Endothelial cell of umbilical vein (primary cell): ENCODE measurements at regions not wholly inside any gene's neighbourhood (a gene's known extent, or its start where the extent isn't known, plus 50 kb on each side); places are given as distances from the start of the nearest gene placed in this dataset.

ENCODE experiments used
- BruUV-seq: library from RNA; stranded (reverse); fragments of 400-500 nt; replicated peaks from 2 replicates; lab custom pipeline; 2021; lab: Mats Ljungman, UMichigan
- CTCF ChIA-PET: fragments of 300-600, 350-600 bp; sonication (Branson Sonifier 250); formaldehyde crosslinking; loops from one replicate; lab custom pipeline; 2021; ENCODE audit warnings: antibody characterized with exemption, inconsistent platforms; lab: Charles Lee
- POLR2A ChIA-PET: fragments of 300-600, 350-600 bp; sonication (Branson Sonifier 250); formaldehyde crosslinking; loops from one replicate; lab custom pipeline; 2021; ENCODE audit warnings: antibody characterized with exemption, inconsistent platforms; lab: Charles Lee
- DNase-seq: peaks from one replicate; pipeline ENCODE4 v3.0.0-alpha.2; 2011; ENCODE audit warnings: low read depth, low spot score
- FAIRE-seq: peaks from 2 replicates; lab custom pipeline; 2011; peaks lifted over from hg19 to GRCh38; lab: Jason Lieb, UNC
- H2AFZ ChIP-seq: 2 replicates; pipeline ENCODE4 v1.6.0; 2012; ENCODE audit warnings: low read depth, low read length, control low read depth, inconsistent platforms
- H3K27ac ChIP-seq: 2 replicates; pipeline ENCODE4 v1.5.1; 2011; ENCODE audit warnings: low read depth, mild to moderate bottlenecking, control low read depth, low read length, moderate library complexity; ENCODE audit not compliant: insufficient read depth
- H3K27me3 ChIP-seq, 2 experiments: 2 replicates each; pipeline versions ENCODE4 v1.6.0 to v1.6.1; 2011; ENCODE audit warnings: low read length in 2 of 2, mixed read lengths in 1 of 2; ENCODE audit not compliant: control insufficient read depth in 2 of 2, insufficient read depth in 2 of 2
- H3K36me3 ChIP-seq, 2 experiments: 2 replicates in 1 of 2; 3 replicates in 1 of 2; pipeline ENCODE4 v1.5.1; 2011; ENCODE audit warnings: low read length in 2 of 2, mild to moderate bottlenecking in 1 of 2, moderate library complexity in 1 of 2; ENCODE audit not compliant: control insufficient read depth in 2 of 2, insufficient read depth in 2 of 2; ENCODE audit errors: extremely low read depth in 1 of 2
- H3K4me1 ChIP-seq: 3 replicates; pipeline ENCODE4 v1.5.1; 2011; ENCODE audit warnings: mild to moderate bottlenecking, low read length; ENCODE audit not compliant: control insufficient read depth, insufficient read depth; ENCODE audit errors: extremely low read depth
- H3K4me2 ChIP-seq: 2 replicates; pipeline ENCODE4 v1.6.1; 2011; ENCODE audit warnings: low read length, control low read depth, mixed read lengths; ENCODE audit not compliant: insufficient read depth
- H3K4me3 ChIP-seq, 3 experiments: fragments of 200-600 bp in 1 of 3; sonication (generic), shearing (Covaris generic) in 1 of 3; replicated peaks in 1 of 3; 2 replicates each; pipeline ENCODE4 v1.5.1; 2011 to 2016; ENCODE audit warnings: control low read depth in 3 of 3, low read length in 3 of 3, mild to moderate bottlenecking in 2 of 3, inconsistent platforms in 1 of 3, low read depth in 1 of 3, moderate library complexity in 1 of 3; ENCODE audit not compliant: insufficient read depth in 1 of 3
- H3K79me2 ChIP-seq: 2 replicates; pipeline ENCODE4 v1.6.0; 2012; ENCODE audit warnings: low read length, inconsistent platforms; ENCODE audit not compliant: control insufficient read depth, insufficient read depth
- H3K9ac ChIP-seq: replicated peaks from 2 replicates; pipeline ENCODE3; 2011; ENCODE audit warnings: low read length, control low read depth; ENCODE audit not compliant: insufficient read depth; ENCODE audit errors: extremely low read depth
- H3K9me1 ChIP-seq: replicated peaks from 3 replicates; pipeline ENCODE4 v1.6.0; 2011; ENCODE audit warnings: mild to moderate bottlenecking, low read length; ENCODE audit not compliant: control insufficient read depth, insufficient read depth; ENCODE audit errors: extremely low read depth
- H3K9me3 ChIP-seq: replicated peaks from 2 replicates; pipeline ENCODE4 v1.5.1; 2012; ENCODE audit warnings: low read length, inconsistent platforms; ENCODE audit not compliant: control insufficient read depth, insufficient read depth
- H4K20me1 ChIP-seq: replicated peaks from 2 replicates; pipeline ENCODE3; 2011; ENCODE audit warnings: mild to moderate bottlenecking, low read length; ENCODE audit not compliant: control insufficient read depth, insufficient read depth; ENCODE audit errors: extremely low read depth
- FOS ChIP-seq: IDR thresholded peaks from 2 replicates; pipeline ENCODE4 v1.6.1; 2011; ENCODE audit warnings: mild to moderate bottlenecking, low read length, moderate library complexity, borderline replicate concordance; ENCODE audit not compliant: insufficient read depth
- GATA2 ChIP-seq: IDR thresholded peaks from 2 replicates; pipeline ENCODE4 v1.7.0; 2011; ENCODE audit warnings: low read depth, mild to moderate bottlenecking, moderate library complexity, mixed read lengths, low read length; ENCODE audit not compliant: insufficient read length, insufficient read depth
- JUN ChIP-seq: IDR thresholded peaks from 2 replicates; pipeline ENCODE4 v1.6.1; 2011; ENCODE audit warnings: borderline replicate concordance, low read depth; ENCODE audit not compliant: insufficient read length, insufficient read depth
- MAX ChIP-seq: IDR thresholded peaks from 2 replicates; pipeline ENCODE4 v1.6.1; 2011; ENCODE audit not compliant: insufficient read depth, insufficient read length
- MYC ChIP-seq: IDR thresholded peaks from one replicate; pipeline ENCODE4 v1.6.1; 2011; ENCODE audit warnings: mild to moderate bottlenecking, low read depth, low read length
- POLR2A ChIP-seq: IDR thresholded peaks from 2 replicates; pipeline ENCODE4 v1.6.1; 2012; ENCODE audit warnings: low read depth, mild to moderate bottlenecking, control low read depth, low read length
- POLR2AphosphoS5 ChIP-seq: IDR thresholded peaks from 2 replicates; pipeline ENCODE4 v1.6.1; 2012; ENCODE audit warnings: low read depth, mild to moderate bottlenecking, control low read depth, low read length, moderate library complexity; ENCODE audit not compliant: insufficient read depth
- dilution Hi-C: fragments of 300-500 bp; cut with MboI; formaldehyde crosslinking; loops from one replicate; pipeline ENCODE4 v1.15.0; 2019; ENCODE audit warnings: low sequenced_read_pairs; ENCODE audit not compliant: extremely low pct_ligation_motif_present
- intact Hi-C: fragments of 100-400 bp; cut with micrococcal nuclease; formaldehyde crosslinking; loops from one replicate; pipeline ENCODE4 v1.10.0; 2022
- TF ChIP-seq, protein P1 (sequence below), 2 donors: IDR thresholded peaks; 1 replicate in 1 of 2; 2 replicates in 1 of 2; pipeline ENCODE4 v1.5.1; 2011; ENCODE audit warnings: low read length in 2 of 2, mild to moderate bottlenecking in 2 of 2, moderate library complexity in 2 of 2, control low read depth in 1 of 2, inconsistent platforms in 1 of 2, low read depth in 1 of 2; ENCODE audit not compliant: insufficient read depth in 1 of 2; ENCODE audit errors: extremely low read depth in 1 of 2

DNA sequence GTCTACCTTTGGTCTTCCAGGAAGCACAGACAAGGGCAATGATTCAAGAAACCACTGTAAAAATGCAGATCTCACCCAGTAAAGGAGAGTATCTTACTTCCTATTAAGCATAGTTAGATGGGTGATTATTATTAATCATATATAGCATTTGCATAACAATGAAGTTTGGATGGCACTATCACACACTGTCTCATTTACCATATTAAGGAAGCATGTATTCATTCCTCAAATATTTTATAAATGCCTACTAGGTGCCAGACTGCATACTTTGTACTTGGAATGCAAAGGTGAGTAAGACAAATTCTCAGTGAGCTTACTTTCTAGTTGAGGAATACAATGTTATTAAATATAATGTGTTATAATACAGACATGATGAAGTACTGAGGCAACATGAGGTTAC, 53.9 kb upstream of the SKAP2 start:
- DNase-seq (no peak), FAIRE-seq (no peak)
- H3K27me3 ChIP-seq = no peaks in the 10 kb centered on the region
- CTCF ChIA-PET = no interaction called here
- no peak for TF ChIP-seq POLR2A
- TF ChIP-seq FOS = no peak
- TF ChIP-seq MYC = no peak
- TF ChIP-seq, protein P1, sequence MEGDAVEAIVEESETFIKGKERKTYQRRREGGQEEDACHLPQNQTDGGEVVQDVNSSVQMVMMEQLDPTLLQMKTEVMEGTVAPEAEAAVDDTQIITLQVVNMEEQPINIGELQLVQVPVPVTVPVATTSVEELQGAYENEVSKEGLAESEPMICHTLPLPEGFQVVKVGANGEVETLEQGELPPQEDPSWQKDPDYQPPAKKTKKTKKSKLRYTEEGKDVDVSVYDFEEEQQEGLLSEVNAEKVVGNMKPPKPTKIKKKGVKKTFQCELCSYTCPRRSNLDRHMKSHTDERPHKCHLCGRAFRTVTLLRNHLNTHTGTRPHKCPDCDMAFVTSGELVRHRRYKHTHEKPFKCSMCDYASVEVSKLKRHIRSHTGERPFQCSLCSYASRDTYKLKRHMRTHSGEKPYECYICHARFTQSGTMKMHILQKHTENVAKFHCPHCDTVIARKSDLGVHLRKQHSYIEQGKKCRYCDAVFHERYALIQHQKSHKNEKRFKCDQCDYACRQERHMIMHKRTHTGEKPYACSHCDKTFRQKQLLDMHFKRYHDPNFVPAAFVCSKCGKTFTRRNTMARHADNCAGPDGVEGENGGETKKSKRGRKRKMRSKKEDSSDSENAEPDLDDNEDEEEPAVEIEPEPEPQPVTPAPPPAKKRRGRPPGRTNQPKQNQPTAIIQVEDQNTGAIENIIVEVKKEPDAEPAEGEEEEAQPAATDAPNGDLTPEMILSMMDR (IDR thresholded peaks at IDR 0.05; ENCODE audit: extremely low read depth in 1 of 2, insufficient read depth in 1 of 2, low read depth in 1 of 2, low read length in 2 of 2) = no peak
- no peak for TF ChIP-seq POLR2AphosphoS5
- TF ChIP-seq JUN = no peak
- TF ChIP-seq MAX = no peak
- TF ChIP-seq GATA2 = no peak
- H4K20me1 ChIP-seq = no peaks in the 10 kb centered on the region
- dilution Hi-C loops (no loop called here), intact Hi-C loops (no loop called here)
- H3K9me3 ChIP-seq = no peaks in the 10 kb centered on the region
- no peak overlapping the region for H3K4me3 ChIP-seq
- H2AFZ ChIP-seq = no peak overlapping the region
- H3K9ac ChIP-seq = no peak overlapping the region
- POLR2A ChIA-PET = no interaction called here
- H3K4me2 ChIP-seq = no peak overlapping the region
- BruUV-seq = no TSS peak
- no peaks in the 10 kb centered on the region for H3K79me2 ChIP-seq
- H3K27ac ChIP-seq = no peak overlapping the region
- no peaks in the 10 kb centered on the region for H3K9me1 ChIP-seq
- no peaks in the 10 kb centered on the region for H3K36me3 ChIP-seq
- no peaks in the 10 kb centered on the region for H3K4me1 ChIP-seq
